ENCODE measurements at regions not wholly inside any gene's neighbourhood (a gene's known extent, or its start where the extent isn't known, plus 50 kb on each side); places are given as distances from the start of the nearest gene placed in this dataset.

GRCh38 chr16:34803683-34804416 is 1344.4 kb downstream of the TP53TG3F start:
- TF ChIP-seq CREB1 (IDR thresholded peaks at IDR 0.05; ENCODE audit: low read depth): no peak
- no peak for TF ChIP-seq CREM (IDR thresholded peaks at IDR 0.05; ENCODE audit: low read depth)
- TF ChIP-seq ZBTB33 (IDR thresholded peaks at IDR 0.05): no peak
- TF ChIP-seq CTCF (IDR thresholded peaks at IDR 0.05 in 2 of 3, conservative IDR thresholded peaks at IDR 0.05 in 1 of 3; ENCODE audit: control insufficient read depth in 2 of 3, extremely low read depth in 1 of 3, insufficient read depth in 1 of 3, low read depth in 3 of 3, low read length in 3 of 3): no peak
- no peak for TF ChIP-seq POLR2A (IDR thresholded peaks at IDR 0.05; ENCODE audit: low read depth, low read length)
- TF ChIP-seq TAF1 (IDR thresholded peaks at IDR 0.05; ENCODE audit: borderline replicate concordance, low read depth, low read length): no peak
- no peak for TF ChIP-seq MTA3 (IDR thresholded peaks at IDR 0.05; ENCODE audit: borderline replicate concordance, low read length)
- TF ChIP-seq NFIC (IDR thresholded peaks at IDR 0.05; ENCODE audit: low read depth, low read length): no peak
- TF ChIP-seq ZBTB4 (CRISPR knock-in tag; IDR thresholded peaks at IDR 0.05): no peak
- TF ChIP-seq ATF2 (IDR thresholded peaks at IDR 0.05; ENCODE audit: low read length): no peak
- no peak for TF ChIP-seq BHLHE40 (IDR thresholded peaks at IDR 0.05; ENCODE audit: borderline replicate concordance in 1 of 2, low read depth in 2 of 2, low read length in 1 of 2)

Data from GM12878 (cell line).